Activated CD8-positive, alpha-beta T cell treated with anti-CD3 and anti-CD28 coated beads for 36 hours (primary cell): ENCODE measurements at regions not wholly inside any gene's neighbourhood (a gene's known extent, or its start where the extent isn't known, plus 50 kb on each side); places are given as distances from the start of the nearest gene placed in this dataset.

Experiments used
- ATAC-seq: fragments of 200-7000 bp; cut with Tn5 transposase; one replicate; pipeline ENCODE4 v1.10.0; 2021; ENCODE audit warnings: mild to moderate bottlenecking, moderate library complexity
- CTCF ChIA-PET: fragments of 350-600 bp; sonication (Branson Sonifier 250); formaldehyde crosslinking; loops from one replicate; lab custom pipeline; 2021; ENCODE audit warnings: antibody characterized with exemption; lab: Charles Lee
- POLR2A ChIA-PET: fragments of 350-600 bp; sonication (Branson Sonifier 250); formaldehyde crosslinking; loops from one replicate; lab custom pipeline; 2021; ENCODE audit warnings: antibody characterized with exemption; lab: Charles Lee
- DNase-seq: peaks from one replicate; pipeline ENCODE4 v3.0.0-alpha.2; 2020
- H3K27ac Mint-ChIP-seq: one replicate; pipeline ENCODE4 v1.8.0; 2021; ENCODE audit warnings: mild to moderate bottlenecking, mixed read lengths
- H3K27me3 Mint-ChIP-seq: one replicate; pipeline ENCODE4 v1.8.0; 2021; ENCODE audit warnings: mixed read lengths
- H3K36me3 Mint-ChIP-seq: one replicate; pipeline ENCODE4 v1.8.0; 2021; ENCODE audit warnings: low read depth, mixed read lengths
- H3K4me1 Mint-ChIP-seq: one replicate; pipeline ENCODE4 v1.8.0; 2021; ENCODE audit warnings: low read depth, mixed read lengths
- H3K4me3 Mint-ChIP-seq: one replicate; pipeline ENCODE4 v1.8.0; 2021; ENCODE audit warnings: mild to moderate bottlenecking, moderate library complexity, mixed read lengths
- H3K9me3 Mint-ChIP-seq: one replicate; pipeline ENCODE4 v1.8.0; 2021; ENCODE audit warnings: mixed read lengths
- intact Hi-C: fragments of 100-400 bp; cut with micrococcal nuclease; formaldehyde crosslinking; loops from one replicate; pipeline ENCODE4 v1.10.0; 2022
- TF ChIP-seq, protein P1 (sequence below): fragments of 200-600 bp; IDR thresholded peaks from one replicate; pipeline ENCODE4 v1.8.0; 2022; ENCODE audit warnings: antibody characterized with exemption, mild to moderate bottlenecking

DNA sequence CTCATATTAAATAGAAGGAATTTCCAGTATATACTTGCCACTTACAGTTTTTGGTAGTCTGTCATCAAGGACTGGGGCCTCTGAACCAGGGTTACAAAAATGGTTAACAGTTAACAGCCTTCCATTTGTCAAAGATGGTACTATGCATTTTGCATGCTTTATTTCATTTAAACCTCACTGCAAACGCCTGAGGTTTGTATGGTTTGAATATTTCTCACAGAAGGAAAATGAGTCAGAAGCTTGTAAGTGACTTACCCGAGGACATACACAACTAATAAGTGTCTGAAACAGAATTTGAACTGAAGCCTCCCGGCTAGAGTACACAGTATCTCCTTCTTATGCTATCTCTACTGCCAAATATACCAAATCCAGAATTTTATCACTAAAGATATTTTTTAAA, 1593.5 kb upstream of the ACVR2A start:
- intact Hi-C loops, result no loop called here
- H3K4me3 Mint-ChIP-seq, result no peak overlapping the region
- POLR2A ChIA-PET, result no interaction called here
- DNase-seq (no peak), ATAC-seq (no peak)
- H3K27ac Mint-ChIP-seq, result no peak overlapping the region
- TF ChIP-seq, protein P1, sequence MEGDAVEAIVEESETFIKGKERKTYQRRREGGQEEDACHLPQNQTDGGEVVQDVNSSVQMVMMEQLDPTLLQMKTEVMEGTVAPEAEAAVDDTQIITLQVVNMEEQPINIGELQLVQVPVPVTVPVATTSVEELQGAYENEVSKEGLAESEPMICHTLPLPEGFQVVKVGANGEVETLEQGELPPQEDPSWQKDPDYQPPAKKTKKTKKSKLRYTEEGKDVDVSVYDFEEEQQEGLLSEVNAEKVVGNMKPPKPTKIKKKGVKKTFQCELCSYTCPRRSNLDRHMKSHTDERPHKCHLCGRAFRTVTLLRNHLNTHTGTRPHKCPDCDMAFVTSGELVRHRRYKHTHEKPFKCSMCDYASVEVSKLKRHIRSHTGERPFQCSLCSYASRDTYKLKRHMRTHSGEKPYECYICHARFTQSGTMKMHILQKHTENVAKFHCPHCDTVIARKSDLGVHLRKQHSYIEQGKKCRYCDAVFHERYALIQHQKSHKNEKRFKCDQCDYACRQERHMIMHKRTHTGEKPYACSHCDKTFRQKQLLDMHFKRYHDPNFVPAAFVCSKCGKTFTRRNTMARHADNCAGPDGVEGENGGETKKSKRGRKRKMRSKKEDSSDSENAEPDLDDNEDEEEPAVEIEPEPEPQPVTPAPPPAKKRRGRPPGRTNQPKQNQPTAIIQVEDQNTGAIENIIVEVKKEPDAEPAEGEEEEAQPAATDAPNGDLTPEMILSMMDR, result no peak
- H3K27me3 Mint-ChIP-seq, result no peaks in the 10 kb centered on the region
- no peaks in the 10 kb centered on the region for H3K36me3 Mint-ChIP-seq
- no peaks in the 10 kb centered on the region for H3K4me1 Mint-ChIP-seq
- peaks cover 3% of the 10 kb centered on the region for H3K9me3 Mint-ChIP-seq
- CTCF ChIA-PET, result no interaction called here

DNA sequence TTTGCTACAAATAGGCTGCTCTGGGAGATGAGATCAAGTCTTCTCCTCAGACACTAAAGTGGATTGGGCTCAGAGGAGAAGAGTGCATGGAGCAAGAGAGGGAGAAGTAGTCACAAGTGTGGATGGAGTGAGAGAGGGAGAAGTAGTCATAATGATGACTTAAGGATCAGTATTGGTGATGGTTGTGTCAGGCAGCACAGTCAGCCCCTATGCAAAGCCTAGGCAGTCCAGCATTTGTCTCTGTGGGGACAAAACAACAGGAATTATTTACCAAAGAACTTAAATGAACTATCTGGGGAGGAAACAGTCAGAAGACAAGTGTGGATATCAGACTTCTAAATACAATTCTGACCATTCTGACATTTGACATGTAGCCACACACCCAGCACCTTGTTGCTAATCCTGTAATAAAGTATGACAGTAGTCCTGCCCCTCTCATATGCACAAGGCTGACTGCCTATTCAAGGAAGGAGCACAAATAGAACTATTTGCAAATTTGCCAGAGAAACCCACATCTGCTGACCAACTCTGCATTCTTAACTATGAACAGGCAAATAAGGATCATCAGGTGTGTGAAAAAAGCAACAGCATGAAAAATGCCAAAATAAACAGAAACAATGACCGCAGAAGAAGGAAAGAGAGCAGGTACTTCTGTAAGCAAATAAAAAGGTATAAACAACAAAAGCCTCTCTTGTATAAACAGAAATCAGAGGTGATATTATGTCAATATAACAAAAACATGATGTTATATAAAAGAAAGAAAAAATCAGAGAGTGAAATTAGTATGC, 1597.9 kb upstream of the ACVR2A start:
- TF ChIP-seq, protein P1, result no peak
- ATAC-seq, result no peak
- DNase-seq, result no peak
- CTCF ChIA-PET, result no interaction called here
- Mint-ChIP-seq H3K27me3 (no peaks in the 10 kb centered on the region), H3K36me3 (no peaks in the 10 kb centered on the region), H3K9me3 (peaks cover 3% of the 10 kb centered on the region), H3K27ac (no peak overlapping the region), H3K4me1 (no peaks in the 10 kb centered on the region), H3K4me3 (no peak overlapping the region)
- intact Hi-C loops, result no loop called here
- POLR2A ChIA-PET, result no interaction called here

DNA sequence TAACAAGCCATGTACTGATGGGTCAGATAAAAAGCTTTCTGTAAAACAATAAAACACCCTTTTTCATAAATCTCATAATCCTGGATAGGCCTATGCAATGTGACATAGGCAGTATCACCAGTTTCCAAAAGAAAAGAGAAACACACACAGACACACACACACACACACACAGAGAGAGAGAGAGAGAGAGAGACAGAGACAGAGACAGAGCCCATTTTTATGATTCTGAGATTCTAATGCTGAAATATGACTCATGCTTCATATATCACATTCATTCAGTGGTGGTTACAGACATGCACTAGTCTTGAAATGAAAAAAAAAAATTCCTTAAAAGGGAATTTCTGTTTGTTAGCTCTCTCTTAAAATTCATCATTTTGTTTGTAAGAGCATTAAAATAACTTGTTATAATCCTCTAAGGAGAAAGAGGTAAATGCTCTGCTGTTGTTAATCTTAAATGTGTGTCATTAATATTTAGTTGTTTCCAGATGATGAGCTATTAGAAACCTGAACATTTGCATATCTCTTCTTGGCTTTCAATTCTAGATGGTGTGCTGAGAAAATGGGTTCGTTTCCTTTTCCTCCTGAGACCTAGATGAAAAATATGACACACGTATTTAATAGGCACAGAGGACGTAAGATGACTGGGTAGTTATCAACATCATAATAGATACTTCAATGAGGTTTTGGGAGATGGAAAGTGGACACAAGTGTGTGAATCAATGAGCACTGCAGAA, 1598.7 kb upstream of the ACVR2A start:
- no peak overlapping the region for H3K27ac Mint-ChIP-seq
- intact Hi-C loops, result no loop called here

DNA sequence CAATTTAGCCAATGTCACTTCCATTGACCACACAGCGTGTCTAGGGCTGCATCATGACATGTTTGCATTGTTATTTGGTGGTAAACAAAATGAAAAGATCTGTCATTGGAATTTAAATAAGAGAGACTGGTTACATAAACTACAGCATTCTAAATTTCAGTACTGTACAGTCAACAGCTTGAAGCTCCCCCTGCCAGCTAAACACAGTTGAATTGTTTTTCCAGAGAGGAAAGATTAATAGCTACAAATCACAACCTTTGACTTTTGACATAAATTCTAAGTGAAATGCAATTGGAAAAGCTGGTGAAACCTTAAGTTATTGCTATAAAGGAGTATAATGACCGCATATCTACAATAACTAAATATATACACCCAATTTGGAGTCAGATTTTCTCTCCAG, 1600.0 kb upstream of the ACVR2A start:
- Mint-ChIP-seq H3K36me3 (no peaks in the 10 kb centered on the region), H3K27ac (no peak overlapping the region), H3K9me3 (peaks cover 3% of the 10 kb centered on the region), H3K4me1 (no peaks in the 10 kb centered on the region), H3K27me3 (no peaks in the 10 kb centered on the region), H3K4me3 (no peak overlapping the region)
- DNase-seq (no peak), ATAC-seq (no peak)
- ChIA-PET POLR2A (no interaction called here), CTCF (interaction anchor here (1.6 kb wide), 1 partner anchor 45 kb away, joined by 3 read pairs; no protein-coding TSS in a partner anchor)
- TF ChIP-seq, protein P1, result no peak
- intact Hi-C loops, result no loop called here

More for the DNA sequence above, 1598.7 kb upstream of the ACVR2A start:
- no peak for ATAC-seq
- TF ChIP-seq, protein P1, result no peak
- no peak for DNase-seq
- no peaks in the 10 kb centered on the region for H3K4me1 Mint-ChIP-seq
- no peaks in the 10 kb centered on the region for H3K27me3 Mint-ChIP-seq
- H3K4me3 Mint-ChIP-seq, result no peak overlapping the region
- H3K9me3 Mint-ChIP-seq, result peaks cover 3% of the 10 kb centered on the region
- ChIA-PET POLR2A (no interaction called here), CTCF (interaction anchor here (1.6 kb wide), 1 partner anchor 47 kb away, joined by 3 read pairs; no protein-coding TSS in a partner anchor)
- H3K36me3 Mint-ChIP-seq, result no peaks in the 10 kb centered on the region

DNA sequence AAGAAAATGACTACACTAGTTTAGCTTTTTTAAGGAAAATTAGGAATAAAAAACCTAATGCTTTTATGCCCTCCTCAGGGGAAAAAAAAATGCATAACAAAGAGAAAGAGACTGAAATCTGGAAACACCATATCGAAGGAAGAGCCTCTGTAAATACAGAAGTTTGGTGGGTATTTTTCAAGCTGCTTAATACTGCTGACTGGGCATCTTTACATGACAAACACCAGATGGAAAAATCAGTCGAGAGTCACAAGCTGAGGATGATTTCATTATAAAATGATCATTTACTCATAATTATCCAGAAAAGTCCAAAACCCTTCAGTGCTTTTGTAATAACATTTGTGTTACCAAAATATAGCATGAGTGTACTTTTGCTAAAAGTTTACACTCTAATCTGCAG, 1600.7 kb upstream of the ACVR2A start:
- H3K4me1 Mint-ChIP-seq, result no peaks in the 10 kb centered on the region
- CTCF ChIA-PET, result no interaction called here
- H3K27me3 Mint-ChIP-seq, result no peaks in the 10 kb centered on the region
- DNase-seq (no peak), ATAC-seq (no peak)
- intact Hi-C loops, result no loop called here
- TF ChIP-seq, protein P1, result no peak
- no peak overlapping the region for H3K4me3 Mint-ChIP-seq
- no peaks in the 10 kb centered on the region for H3K36me3 Mint-ChIP-seq
- no peak overlapping the region for H3K27ac Mint-ChIP-seq
- peaks cover 3% of the 10 kb centered on the region for H3K9me3 Mint-ChIP-seq
- POLR2A ChIA-PET, result no interaction called here
